NOMO-1 treated with DMSO at 0.1 percent for 48 hours (cell line): ENCODE measurements at regions not wholly inside any gene's neighbourhood (a gene's known extent, or its start where the extent isn't known, plus 50 kb on each side); places are given as distances from the start of the nearest gene placed in this dataset.
A peak's percentile ranks its signal among the peaks of the same experiment; 100 is the strongest.

Experiments used
- DNase-seq: peaks from one replicate; lab custom pipeline; 2025; ENCODE audit not compliant: unreplicated experiment; lab: John Stamatoyannopoulos, UW

DNA sequence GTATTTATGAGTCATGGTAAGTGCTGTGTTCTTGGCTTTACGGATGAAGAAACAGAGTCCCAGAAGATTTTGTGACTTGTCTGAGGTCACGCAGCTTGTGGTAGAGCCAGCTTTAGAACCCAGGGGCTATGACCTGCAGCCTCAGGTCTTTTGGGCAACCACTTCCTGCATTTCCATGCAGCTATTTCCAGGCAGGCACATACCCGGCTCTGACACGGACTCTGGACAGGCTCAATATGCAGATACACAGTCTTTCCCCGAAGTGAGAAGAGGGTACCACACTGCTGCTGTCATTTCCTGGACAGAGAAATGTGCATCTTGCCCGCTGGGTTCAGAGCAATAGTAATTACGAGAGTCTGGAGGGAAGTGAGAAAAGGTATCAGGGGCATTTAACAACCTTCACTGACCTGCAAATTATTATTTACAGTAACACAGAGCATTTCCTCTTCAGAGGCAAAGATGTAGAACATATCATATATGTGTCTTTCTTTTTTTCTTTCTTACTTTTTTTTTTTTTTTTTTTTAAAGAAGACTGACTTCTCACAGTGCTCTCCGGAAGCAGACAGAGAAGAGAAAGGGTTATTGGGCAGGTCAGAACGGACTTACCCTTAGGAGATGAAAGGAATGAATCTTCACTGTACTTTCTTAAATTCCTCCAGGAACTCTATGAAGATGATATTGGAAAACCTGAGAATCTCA, 185.1 kb downstream of the CLIC5 start:
- peak; percentile 55 for DNase-seq

GRCh38 chr6:45829873-45830272, 185.8 kb downstream of the CLIC5 start:
- no peak for DNase-seq

DNA sequence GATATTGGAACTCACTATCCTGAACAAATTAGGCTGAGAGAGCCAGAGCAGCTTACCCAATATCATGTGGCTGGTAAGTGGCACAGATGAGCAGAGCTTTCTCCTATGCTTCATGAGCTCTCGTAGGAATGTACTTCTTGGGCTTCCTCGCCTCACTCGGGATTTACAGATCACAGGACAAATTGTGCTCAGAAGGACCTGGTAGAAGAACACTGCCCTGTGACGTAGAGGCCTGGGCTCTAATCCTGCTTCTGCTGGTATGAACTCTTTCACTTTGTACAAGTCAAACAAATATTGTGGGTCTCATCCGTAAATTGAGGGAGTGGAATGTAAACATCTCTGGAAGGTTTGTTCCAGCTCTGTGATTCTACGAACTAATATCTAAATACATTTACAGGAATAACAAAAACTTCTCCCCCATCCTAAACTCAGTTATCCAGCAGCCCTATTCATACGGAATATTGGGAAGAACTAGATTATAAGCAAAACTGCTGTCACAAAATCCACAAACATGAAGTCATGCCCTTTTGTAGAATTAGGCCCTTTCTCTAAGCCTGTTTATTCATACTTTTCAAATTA, 187.6 kb downstream of the CLIC5 start:
- no peak for DNase-seq

GRCh38 chr6:45822873-45823272, 192.8 kb downstream of the CLIC5 start:
- DNase-seq: no peak

DNA sequence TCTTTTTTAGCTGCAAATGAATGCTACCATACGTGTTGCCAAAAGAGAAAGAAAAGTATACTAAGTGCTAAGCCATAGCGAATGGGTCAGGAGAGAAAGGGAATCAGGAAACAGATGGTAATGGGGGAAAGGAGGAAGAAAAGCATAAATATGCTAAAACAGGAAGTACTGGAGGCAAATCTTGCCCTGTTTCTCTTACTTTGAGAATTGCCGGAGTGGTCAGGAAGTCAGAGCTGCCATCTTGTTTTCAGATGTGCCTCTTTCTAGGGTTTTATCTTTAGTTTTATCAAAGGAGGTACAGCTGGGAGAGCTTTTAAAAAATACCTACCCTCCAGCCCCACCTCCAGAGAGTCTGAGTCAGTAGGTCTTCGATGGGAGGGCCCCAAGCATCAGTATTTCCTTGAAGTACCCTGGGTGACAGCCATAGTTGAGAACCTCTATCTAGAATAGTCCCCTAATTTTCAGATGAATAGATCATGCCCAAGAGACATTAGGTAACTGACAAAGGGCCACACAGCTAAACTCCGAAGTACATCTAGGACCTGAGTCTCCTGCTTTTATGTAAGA, 193.3 kb downstream of the CLIC5 start:
- peak; percentile 57 for DNase-seq

GRCh38 chr6:45818655-45819054, 197.0 kb downstream of the CLIC5 start:
- no peak for DNase-seq

DNA sequence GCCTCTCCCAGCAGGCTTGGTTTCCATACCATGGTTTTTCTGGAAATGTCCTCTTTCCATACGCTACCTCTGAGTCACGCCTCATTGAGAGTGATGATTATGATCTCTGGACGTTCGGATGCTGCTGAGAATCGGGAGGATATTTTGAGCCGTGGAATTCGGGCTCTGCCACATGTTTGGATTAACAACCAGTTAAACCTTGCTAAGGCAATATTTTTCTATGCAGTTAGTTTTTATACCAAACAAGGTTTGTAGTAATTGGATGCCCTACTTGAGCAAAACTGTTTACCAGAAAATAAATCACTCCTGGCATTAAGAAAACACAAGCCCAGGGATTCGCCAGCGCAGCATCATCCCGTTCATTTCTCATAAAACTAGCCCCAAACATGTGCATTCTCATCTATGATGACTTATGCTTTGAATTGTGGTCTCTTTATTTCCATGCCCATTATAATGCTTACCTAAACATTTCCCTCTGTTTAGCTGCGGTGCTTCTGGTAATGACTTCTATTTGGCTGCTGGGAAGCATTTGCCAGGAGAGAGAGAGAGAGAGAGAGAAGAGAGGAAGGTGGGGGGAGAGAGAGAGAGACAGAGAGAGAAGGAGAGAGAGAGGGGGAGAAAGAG, 198.9 kb downstream of the CLIC5 start:
- no peak for DNase-seq

DNA sequence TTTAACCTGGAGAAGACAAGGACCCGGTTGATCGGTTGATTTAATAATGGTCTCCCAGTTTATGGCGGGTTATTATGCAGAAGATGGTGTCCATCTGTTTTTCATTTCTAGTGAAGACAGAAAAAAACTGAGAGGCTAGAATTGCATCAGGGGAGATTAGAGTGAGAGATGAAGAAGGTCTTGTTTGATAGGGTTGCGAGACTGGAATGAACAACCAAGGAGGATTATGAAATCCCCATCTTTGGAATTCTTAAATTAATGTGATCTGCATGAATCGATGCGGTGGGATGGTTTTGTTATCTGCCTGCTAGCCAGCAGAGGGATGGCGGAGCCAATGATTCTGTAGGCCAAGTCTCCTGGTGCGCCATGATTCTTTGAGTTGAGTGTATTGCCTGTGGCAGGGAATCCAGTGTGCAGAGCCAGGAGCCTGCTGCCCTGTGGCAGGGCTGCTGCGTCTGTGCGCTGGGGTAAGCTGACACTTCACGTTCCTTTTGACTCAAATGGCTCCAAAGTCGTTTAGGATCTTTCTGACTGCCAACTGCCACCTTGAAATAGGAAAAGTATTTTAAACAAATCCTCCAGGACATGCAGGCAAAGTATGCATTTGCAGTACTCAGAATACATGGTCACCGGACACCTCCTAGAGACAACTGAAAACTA, 200.1 kb downstream of the CLIC5 start:
- DNase-seq: no peak

- no peak for DNase-seq
These were observed 200.9 kb downstream of the CLIC5 start for GRCh38 chr6:45814772-45815171.

DNA sequence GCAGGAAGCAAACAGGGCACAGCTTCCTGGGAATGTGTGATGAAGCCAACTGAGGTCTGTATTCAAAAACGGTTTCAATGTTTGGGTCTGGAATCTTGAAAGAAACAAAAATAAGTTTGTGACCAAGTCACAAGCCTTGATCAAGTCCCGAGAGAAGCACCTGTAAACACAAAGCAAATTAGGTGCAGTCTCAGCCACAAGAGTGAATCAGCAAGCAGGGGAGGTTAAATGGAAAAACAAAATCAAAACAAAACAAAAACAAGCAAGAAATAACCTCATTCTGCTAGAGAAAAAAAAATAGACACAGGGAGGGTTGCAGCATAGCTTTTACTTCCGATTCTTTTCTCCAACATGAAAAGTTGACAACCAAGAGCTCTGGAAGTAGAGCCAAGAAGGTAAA, 201.7 kb downstream of the CLIC5 start:
- no peak for DNase-seq

GRCh38 chr6:45812922-45813321, 202.7 kb downstream of the CLIC5 start:
- no peak for DNase-seq

GRCh38 chr6:45808917-45809316, 206.7 kb downstream of the CLIC5 start:
- no peak for DNase-seq

- DNase-seq: no peak
These were observed 207.5 kb downstream of the CLIC5 start for GRCh38 chr6:45808042-45808645.

- DNase-seq: no peak
These were observed 208.2 kb downstream of the CLIC5 start for GRCh38 chr6:45807311-45808041.

- DNase-seq: no peak
These were observed 209.5 kb downstream of the CLIC5 start for GRCh38 chr6:45806172-45806571.

DNA sequence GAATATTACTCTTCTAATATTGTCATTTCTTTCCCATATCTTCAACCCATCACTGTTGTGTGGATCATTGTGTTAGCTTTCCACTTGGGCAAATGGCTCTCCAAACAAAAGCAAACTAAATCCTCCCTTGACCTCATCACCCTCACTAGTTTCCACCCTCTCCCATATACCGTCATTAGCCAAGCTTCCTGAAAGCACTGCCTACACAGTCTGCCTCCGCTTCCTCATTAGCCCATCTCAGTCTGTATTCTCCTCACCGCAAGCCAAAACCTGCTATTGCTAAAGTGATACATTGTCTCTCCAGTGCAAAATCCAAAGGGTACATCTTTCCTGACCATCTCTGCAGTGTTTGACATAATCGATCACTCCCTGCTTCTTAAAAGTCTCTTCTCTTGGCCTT, 212.6 kb downstream of the CLIC5 start:
- no peak for DNase-seq

DNA sequence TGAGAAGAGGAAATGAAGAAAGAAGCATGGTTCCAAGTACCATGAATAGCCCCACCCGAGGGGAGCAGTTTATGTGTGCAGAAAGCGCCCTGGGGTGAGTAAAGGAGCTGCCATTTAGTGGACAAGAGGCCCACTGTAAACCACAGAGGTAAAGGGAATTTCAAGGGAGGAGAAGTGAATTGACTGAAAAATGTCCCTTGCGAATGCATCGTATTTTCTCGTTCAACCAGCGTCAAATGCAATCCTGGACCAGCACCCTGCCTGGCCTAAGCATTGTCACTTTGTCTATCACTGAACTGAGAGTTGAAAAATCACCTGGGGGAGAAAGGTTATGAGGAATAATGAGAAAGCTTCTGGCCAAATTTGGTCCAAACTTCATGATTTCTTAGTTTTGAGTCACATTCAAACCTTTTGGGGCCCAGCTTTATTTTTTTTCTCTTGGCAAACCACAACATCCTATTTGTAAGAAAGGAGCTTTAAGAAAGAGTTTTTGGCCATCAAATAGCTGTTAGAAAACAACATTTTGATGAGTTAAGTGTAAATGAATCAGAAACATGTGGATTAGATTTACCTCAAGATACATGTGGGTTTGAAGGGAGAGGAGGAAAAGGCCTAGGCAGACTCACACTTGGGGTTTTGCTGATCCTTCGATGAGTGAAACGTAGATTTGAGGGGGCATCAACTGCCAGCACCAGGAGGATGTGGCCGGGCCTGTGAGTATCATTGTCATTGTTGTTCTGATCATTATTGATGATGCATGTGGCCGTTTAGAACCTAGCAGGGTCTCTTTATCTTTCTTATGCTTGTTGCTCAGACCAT, 214.0 kb downstream of the CLIC5 start:
- no peak for DNase-seq

GRCh38 chr6:45800911-45801310, 214.7 kb downstream of the CLIC5 start:
- DNase-seq: no peak

- no peak for DNase-seq
These were observed 220.0 kb downstream of the CLIC5 start for GRCh38 chr6:45795678-45796077.

DNA sequence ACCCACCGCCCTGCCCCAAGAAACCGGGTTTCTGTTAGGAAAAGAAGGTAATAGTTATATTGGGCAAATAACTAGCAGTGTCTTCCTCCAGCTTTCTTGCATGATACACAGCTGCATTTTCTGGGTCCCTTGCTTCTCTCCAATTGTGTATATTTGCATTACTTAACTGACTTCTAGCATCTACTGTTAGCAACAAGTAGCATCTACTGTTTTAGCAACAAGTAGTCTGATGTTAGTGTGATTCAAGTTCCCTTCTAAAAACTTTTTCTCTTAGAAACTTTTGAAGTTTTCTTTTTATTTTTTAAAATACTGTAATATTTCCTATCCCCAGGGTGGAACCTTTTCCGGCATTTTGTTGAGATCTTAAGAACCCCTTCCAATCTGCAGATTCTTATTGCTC, 221.2 kb downstream of the CLIC5 start:
- no peak for DNase-seq
